K562 (cell line): ENCODE measurements at regions not wholly inside any gene's neighbourhood (a gene's known extent, or its start where the extent isn't known, plus 50 kb on each side); places are given as distances from the start of the nearest gene placed in this dataset.

Experiments used
- ATAC-seq: fragments of 200-7000 bp; cut with Tn5 transposase; 3 replicates; pipeline ENCODE4 v1.9.1; 2020; ENCODE audit warnings: moderate library complexity
- BruUV-seq: library from RNA; stranded (reverse); fragments of 400-500 nt; replicated peaks from 2 replicates; lab custom pipeline; 2021; lab: Mats Ljungman, UMichigan
- CTCF ChIA-PET: fragments of 300-600 bp; formaldehyde crosslinking; extraction: SDS; loops from one replicate; lab custom pipeline; 2021; ENCODE audit warnings: low intra/inter-chr PET ratio; lab: Yijun Ruan, JAX
- POLR2A ChIA-PET: fragments of 300-600, 350-650 bp; sonication (Branson Sonifier 250); formaldehyde crosslinking; extraction: SDS; loops from one replicate; lab custom pipeline; 2021; ENCODE audit warnings: antibody characterized with exemption, inconsistent platforms; lab: Yijun Ruan, JAX
- DNase-seq, 4 experiments: peaks; one replicate each; pipeline versions ENCODE4 v3.0.0 to v3.0.0-alpha.2; 2011 to 2018; ENCODE audit warnings: low spot score in 3 of 4, mixed read lengths in 3 of 4; ENCODE audit errors: extremely low read depth in 1 of 4
- FAIRE-seq: peaks from 2 replicates; lab custom pipeline; 2011; peaks lifted over from hg19 to GRCh38; lab: Jason Lieb, UNC
- H2AFZ ChIP-seq: 2 replicates; pipeline ENCODE4 v1.6.0; 2011; ENCODE audit warnings: low read depth, low read length, control low read depth, inconsistent platforms
- H3K27ac ChIP-seq: fragments of 200-600 bp; 3 replicates; pipeline ENCODE4 v1.8.0; 2011; ENCODE audit warnings: low read depth, mild to moderate bottlenecking, control low read depth, inconsistent platforms, low read length, moderate library complexity, mixed read lengths; ENCODE audit errors: extremely low read depth
- H3K27me3 ChIP-seq, 2 experiments: fragments of 300-600 bp in 1 of 2; 2 replicates in 1 of 2; 3 replicates in 1 of 2; pipeline versions ENCODE4 v1.6.0 to v1.8.0; 2011; ENCODE audit warnings: inconsistent platforms in 2 of 2, low read length in 2 of 2, mild to moderate bottlenecking in 1 of 2, mixed read lengths in 1 of 2, moderate library complexity in 1 of 2; ENCODE audit not compliant: control insufficient read depth in 2 of 2, insufficient read depth in 2 of 2
- H3K36me3 ChIP-seq: fragments of 300-600 bp; 3 replicates; pipeline ENCODE4 v1.8.0; 2011; ENCODE audit warnings: mild to moderate bottlenecking, low read length, inconsistent platforms; ENCODE audit not compliant: control insufficient read depth, insufficient read depth
- H3K4me1 ChIP-seq, 2 experiments: fragments of 200-600 bp in 1 of 2; replicated peaks in 1 of 2; 2 replicates in 1 of 2; 3 replicates in 1 of 2; pipeline versions ENCODE4 v1.5.1 to v1.8.0; 2011; ENCODE audit warnings: inconsistent platforms in 2 of 2, low read length in 2 of 2, mild to moderate bottlenecking in 1 of 2, mixed read lengths in 1 of 2, moderate library complexity in 1 of 2; ENCODE audit not compliant: control insufficient read depth in 2 of 2, insufficient read depth in 2 of 2
- H3K4me2 ChIP-seq: 2 replicates; pipeline ENCODE4 v1.6.1; 2011; ENCODE audit warnings: low read length, control low read depth, inconsistent platforms, mixed read lengths; ENCODE audit not compliant: insufficient read depth
- H3K4me3 ChIP-seq: fragments of 200-600 bp; sonication (generic), shearing (Covaris generic); 2 replicates; pipeline ENCODE4 v1.5.1; 2016; ENCODE audit warnings: control low read depth, inconsistent platforms
- H3K79me2 ChIP-seq: fragments of 200-600 bp; 3 replicates; pipeline ENCODE4 v1.8.0; 2011; ENCODE audit warnings: low read length, inconsistent platforms; ENCODE audit not compliant: control insufficient read depth, insufficient read depth
- H3K9ac ChIP-seq, 2 experiments: 2 replicates each; pipeline versions ENCODE4 v1.6.0 to v1.6.1; 2011; ENCODE audit warnings: low read depth in 2 of 2, low read length in 2 of 2, control low read depth in 1 of 2, inconsistent platforms in 1 of 2, mild to moderate bottlenecking in 1 of 2, mixed read lengths in 1 of 2; ENCODE audit not compliant: insufficient read depth in 1 of 2
- H3K9me1 ChIP-seq: one replicate; pipeline ENCODE4 v1.6.0; 2011; ENCODE audit warnings: inconsistent platforms, mild to moderate bottlenecking, low read length, moderate library complexity; ENCODE audit not compliant: control insufficient read depth, insufficient read depth
- H3K9me3 ChIP-seq: replicated peaks from 2 replicates; pipeline ENCODE4 v1.5.1; 2011; ENCODE audit warnings: low read depth, low read length, inconsistent platforms; ENCODE audit not compliant: control insufficient read depth, insufficient read depth
- H4K20me1 ChIP-seq: replicated peaks from 2 replicates; pipeline ENCODE4 v1.6.1; 2011; ENCODE audit warnings: low read length, inconsistent platforms, mixed read lengths; ENCODE audit not compliant: control insufficient read depth, insufficient read depth
- ARID1B ChIP-seq: fragments of 450-650 bp; IDR thresholded peaks from 2 replicates; pipeline ENCODE4 v1.6.1; 2016; ENCODE audit warnings: antibody characterized with exemption, mild to moderate bottlenecking, inconsistent platforms
- FIP1L1 ChIP-seq: fragments of 200-400 bp; formaldehyde crosslinking; IDR thresholded peaks from 2 replicates; pipeline ENCODE4 v1.6.1; 2018; ENCODE audit warnings: mild to moderate bottlenecking, low read depth, low read length; ENCODE audit not compliant: poor library complexity, severe bottlenecking
- MECOM ChIP-seq: fragments of 250-450 bp; sonication (Bioruptor Pico); IDR thresholded peaks from 2 replicates; pipeline ENCODE4 v1.8.0; 2022; ENCODE audit warnings: inconsistent platforms
- MTA2 ChIP-seq: fragments of 450-650 bp; IDR thresholded peaks from 2 replicates; pipeline ENCODE4 v1.6.1; 2016; ENCODE audit warnings: low read depth
- NCOA1 ChIP-seq: fragments of 450-650 bp; IDR thresholded peaks from 2 replicates; pipeline ENCODE4 v1.6.1; 2016; ENCODE audit warnings: low read depth
- RBM25 ChIP-seq: fragments of 200-400 bp; formaldehyde crosslinking; IDR thresholded peaks from 2 replicates; pipeline ENCODE4 v1.6.1; 2018; ENCODE audit warnings: low read length, low read depth, moderate library complexity; ENCODE audit not compliant: severe bottlenecking
- SAFB2 ChIP-seq: fragments of 200-400 bp; formaldehyde crosslinking; IDR thresholded peaks from 2 replicates; pipeline ENCODE4 v1.6.1; 2018; ENCODE audit warnings: borderline replicate concordance, low read length, low read depth, moderate library complexity; ENCODE audit not compliant: severe bottlenecking
- ZBTB2 ChIP-seq: fragments of 450-650 bp; IDR thresholded peaks from 2 replicates; pipeline ENCODE4 v1.6.1; 2016; ENCODE audit warnings: antibody characterized with exemption
- ZBTB33 ChIP-seq: sonication (generic); formaldehyde crosslinking; IDR thresholded peaks from 2 replicates; pipeline ENCODE4 v1.8.1; 2023; ENCODE audit warnings: mild to moderate bottlenecking, missing genetic modification reagents
- ZKSCAN8 ChIP-seq: fragments of 200-800 bp; sonication (Bioruptor generic); IDR thresholded peaks from 2 replicates; pipeline ENCODE4 v1.6.1; 2016; ENCODE audit warnings: missing genetic modification characterization, missing compliant biosample characterization
- ZMIZ1 ChIP-seq, 2 experiments: fragments of 150-350 bp in 1 of 2; IDR thresholded peaks; 2 replicates each; pipeline ENCODE4 v1.6.1; 2012 to 2016; ENCODE audit warnings: low read depth in 2 of 2, low read length in 2 of 2, mild to moderate bottlenecking in 1 of 2, moderate library complexity in 1 of 2
- ZNF184 ChIP-seq: sonication (generic); formaldehyde crosslinking; IDR thresholded peaks from 2 replicates; pipeline ENCODE4 v1.5.0; 2020; ENCODE audit warnings: missing genetic modification reagents
- WGBS: fragments of 100-300 bp; shearing (Covaris generic); methylation state at CpG from one replicate; pipeline ENCODE4 v1.1.6; 2016; ENCODE audit warnings: low coverage, mixed read lengths; ENCODE audit not compliant: insufficient coverage; ENCODE audit errors: missing lambda C conversion rate; 5-methylcytosine and 5-hydroxymethylcytosine counted together
- in situ Hi-C: fragments of 300-500 bp; cut with MboI; formaldehyde crosslinking; loops from 4 replicates; pipeline ENCODE4 v1.15.0; 2018; ENCODE audit warnings: inconsistent platforms, mixed read lengths
- intact Hi-C: fragments of 100-400 bp; cut with micrococcal nuclease; formaldehyde crosslinking; loops from 2 replicates; pipeline ENCODE4 v1.14.2; 2022

GRCh38 chr4:58216461-58216860 is 1106.3 kb upstream of the IGFBP7 start (continued):
- TF ChIP-seq SAFB2 (no peak), MECOM (CRISPR knock-in tag) (no peak), ZNF184 (no peak), ZMIZ1 (IDR thresholded peaks at IDR 0.05; ENCODE audit: low read depth in 2 of 2, low read length in 2 of 2) (no peak), FIP1L1 (no peak), ZKSCAN8 (CRISPR knock-in tag) (no peak), MTA2 (no peak)

- H3K9me1 ChIP-seq = no peaks in the 10 kb centered on the region
- H3K4me3 ChIP-seq = no peak overlapping the region
- H3K4me1 ChIP-seq = no peaks in the 10 kb centered on the region
- H3K79me2 ChIP-seq = no peaks in the 10 kb centered on the region
- no peak for ATAC-seq
- TF ChIP-seq ZBTB33 (CRISPR knock-in tag) (no peak), ZBTB2 (no peak), ARID1B (no peak), NCOA1 (no peak), RBM25 (no peak)
- TF ChIP-seq, all 486 proteins: peak for 0
- no TSS peak for BruUV-seq
- WGBS = 0% methylated on average over 3 of the region's 3 CpGs
- in situ Hi-C loops (no loop called here), intact Hi-C loops (no loop called here)
- CTCF ChIA-PET = no interaction called here
- H3K27ac ChIP-seq = no peak overlapping the region
- H3K9ac ChIP-seq = no peak overlapping the region
- H3K4me2 ChIP-seq = no peak overlapping the region
- FAIRE-seq (no peak), DNase-seq (no peak)
- H3K36me3 ChIP-seq = no peaks in the 10 kb centered on the region
- H3K9me3 ChIP-seq = peaks cover 3% of the 10 kb centered on the region; the same call in 1 of the 2 replicates
- no peaks in the 10 kb centered on the region for H3K27me3 ChIP-seq
- H4K20me1 ChIP-seq = no peaks in the 10 kb centered on the region
- POLR2A ChIA-PET = no interaction called here
- H2AFZ ChIP-seq = no peak overlapping the region
Measured at GRCh38 chr4:58214376-58214775, 1104.2 kb upstream of the IGFBP7 start.
